HepG2 (cell line): ENCODE measurements at regions not wholly inside any gene's neighbourhood (a gene's known extent, or its start where the extent isn't known, plus 50 kb on each side); places are given as distances from the start of the nearest gene placed in this dataset.

Experiments used
- ATAC-seq: fragments of 200-7000 bp; cut with Tn5 transposase; 3 replicates; pipeline ENCODE4 v1.9.1; 2020; ENCODE audit warnings: mild to moderate bottlenecking, moderate library complexity
- BruUV-seq: library from RNA; stranded (reverse); fragments of 400-500 nt; replicated peaks from 2 replicates; lab custom pipeline; 2021; lab: Mats Ljungman, UMichigan
- CTCF ChIA-PET: fragments of 300-600 bp; formaldehyde crosslinking; extraction: SDS; loops from one replicate; lab custom pipeline; 2021; ENCODE audit warnings: low total read pairs, inconsistent platforms, low intra/inter-chr PET ratio; lab: Yijun Ruan, JAX
- POLR2A ChIA-PET: fragments of 350-600 bp; sonication (Branson Sonifier 250); formaldehyde crosslinking; loops from one replicate; lab custom pipeline; 2020; ENCODE audit warnings: antibody characterized with exemption, inconsistent platforms; lab: Yijun Ruan, JAX
- DNase-seq: peaks from one replicate; pipeline ENCODE4 v3.0.0-alpha.2; 2015; ENCODE audit warnings: low spot score
- FAIRE-seq: peaks from 3 replicates; lab custom pipeline; 2011; peaks lifted over from hg19 to GRCh38; lab: Jason Lieb, UNC
- H2AFZ ChIP-seq: one replicate; pipeline ENCODE4 v1.6.1; 2011; ENCODE audit warnings: low read length, inconsistent platforms
- H3K27ac ChIP-seq: fragments of 300-600 bp; 3 replicates; pipeline ENCODE4 v1.8.0; 2011; ENCODE audit warnings: mixed run types, mild to moderate bottlenecking, mixed read lengths, low read length, inconsistent platforms; ENCODE audit not compliant: insufficient read depth; ENCODE audit errors: extremely low read length
- H3K27me3 ChIP-seq, 2 experiments: fragments of 200-600 bp in 1 of 2; 2 replicates in 1 of 2; 3 replicates in 1 of 2; pipeline versions ENCODE4 v1.6.0 to v1.8.0; 2011; ENCODE audit warnings: low read length in 2 of 2, mild to moderate bottlenecking in 2 of 2, moderate library complexity in 2 of 2, inconsistent platforms in 1 of 2; ENCODE audit not compliant: insufficient read depth in 2 of 2, control insufficient read depth in 1 of 2
- H3K36me3 ChIP-seq, 2 experiments: fragments of 200-600 bp in 1 of 2; replicated peaks in 1 of 2; 2 replicates in 1 of 2; 3 replicates in 1 of 2; pipeline versions ENCODE4 v1.5.1 to v1.8.0; 2011; ENCODE audit warnings: low read length in 2 of 2, inconsistent platforms in 1 of 2; ENCODE audit not compliant: insufficient read depth in 2 of 2, control insufficient read depth in 1 of 2
- H3K4me1 ChIP-seq: 2 replicates; pipeline ENCODE4 v1.5.1; 2012; ENCODE audit warnings: low read length, inconsistent platforms; ENCODE audit not compliant: insufficient read depth
- H3K4me2 ChIP-seq: 2 replicates; pipeline ENCODE4 v1.6.0; 2011; ENCODE audit warnings: low read depth, low read length, inconsistent platforms
- H3K4me3 ChIP-seq, 3 experiments: fragments of 200-600 bp in 1 of 3; sonication (generic), shearing (Covaris generic) in 1 of 3; replicated peaks in 1 of 3; 2 replicates each; pipeline ENCODE4 v1.5.1; 2011 to 2016; ENCODE audit warnings: low read length in 3 of 3, inconsistent platforms in 2 of 3, low read depth in 2 of 3, mild to moderate bottlenecking in 2 of 3, control low read depth in 1 of 3, mixed read lengths in 1 of 3; ENCODE audit not compliant: insufficient read depth in 1 of 3
- H3K79me2 ChIP-seq: one replicate; pipeline ENCODE4 v1.6.1; 2011; ENCODE audit warnings: low read length, inconsistent platforms; ENCODE audit not compliant: insufficient read depth
- H3K9ac ChIP-seq: 2 replicates; pipeline ENCODE4 v1.6.0; 2011; ENCODE audit warnings: mild to moderate bottlenecking, low read depth, low read length, inconsistent platforms; ENCODE audit not compliant: insufficient read depth
- H3K9me3 ChIP-seq: 2 replicates; pipeline ENCODE4 v1.5.1; 2012; ENCODE audit warnings: mild to moderate bottlenecking, low read length
- H4K20me1 ChIP-seq: 2 replicates; pipeline ENCODE4 v1.6.0; 2011; ENCODE audit warnings: inconsistent platforms, mild to moderate bottlenecking, low read length, moderate library complexity; ENCODE audit not compliant: insufficient read depth
- BCL3 ChIP-seq: sonication (generic); formaldehyde crosslinking; IDR thresholded peaks from 2 replicates; pipeline ENCODE4 v1.5.1; 2020; ENCODE audit warnings: mild to moderate bottlenecking, missing genetic modification reagents, moderate library complexity
- FUBP1 ChIP-seq: sonication (generic); formaldehyde crosslinking; IDR thresholded peaks from 2 replicates; pipeline ENCODE4 v1.5.1; 2020; ENCODE audit warnings: missing genetic modification reagents, mild to moderate bottlenecking, borderline replicate concordance
- GTF2F1 ChIP-seq: fragments of 150-350 bp; IDR thresholded peaks from 2 replicates; pipeline ENCODE4 v1.6.1; 2014; ENCODE audit warnings: low read length
- NCOA2 ChIP-seq: sonication (generic); formaldehyde crosslinking; IDR thresholded peaks from 2 replicates; pipeline ENCODE4 v1.8.0; 2022; ENCODE audit warnings: inconsistent platforms
- RERE ChIP-seq: IDR thresholded peaks from 2 replicates; pipeline ENCODE4 v1.6.1; 2016; ENCODE audit warnings: low read depth, missing genetic modification reagents, missing compliant biosample characterization
- THYN1 ChIP-seq: sonication (generic); formaldehyde crosslinking; IDR thresholded peaks from 2 replicates; pipeline ENCODE4 v1.8.1; 2023; ENCODE audit warnings: low read depth, mild to moderate bottlenecking, moderate library complexity, missing genetic modification reagents, borderline replicate concordance
- ZFP1 ChIP-seq: IDR thresholded peaks from 2 replicates; pipeline ENCODE4 v1.6.1; 2016
- ZMYM3 ChIP-seq: sonication (generic); formaldehyde crosslinking; IDR thresholded peaks from 2 replicates; pipeline ENCODE4 v1.5.1; 2020; ENCODE audit warnings: mild to moderate bottlenecking, missing genetic modification reagents
- WGBS: methylation state at CpG from one replicate; pipeline ENCODE4 v1.1.6; 2017; ENCODE audit warnings: low lambda C conversion rate; 5-methylcytosine and 5-hydroxymethylcytosine counted together
- in situ Hi-C: cut with HindIII; loops from 2 replicates; pipeline ENCODE4 v1.10.0; 2017; ENCODE audit warnings: low pct_unique_long_range_greater_than_20kb; ENCODE audit not compliant: extremely low pct_ligation_motif_present
- intact Hi-C: fragments of 100-400 bp; cut with micrococcal nuclease; formaldehyde crosslinking; loops from one replicate; pipeline ENCODE4 v1.10.0; 2022; ENCODE audit not compliant: unreplicated experiment
- TF ChIP-seq, protein P1 (sequence below): sonication (generic); formaldehyde crosslinking; IDR thresholded peaks from 2 replicates; pipeline ENCODE4 v1.4.0; 2020; ENCODE audit warnings: mild to moderate bottlenecking, missing genetic modification reagents

GRCh38 chr13:84843368-84843767 lies 955.9 kb downstream of the SLITRK6 start:
- ATAC-seq, result no peak
- H3K9ac ChIP-seq, result no peak overlapping the region
- 0% methylated on average over 1 of the region's 1 CpG for WGBS
- no peak overlapping the region for H3K27ac ChIP-seq
- ChIA-PET POLR2A (no interaction called here), CTCF (no interaction called here)
- H3K4me2 ChIP-seq, result no peak overlapping the region
- H3K27me3 ChIP-seq, result no peaks in the 10 kb centered on the region
- no peak overlapping the region for H3K4me3 ChIP-seq
- H3K79me2 ChIP-seq, result no peaks in the 10 kb centered on the region
- BruUV-seq, result no TSS peak
- in situ Hi-C loops, result no loop called here
- no peaks in the 10 kb centered on the region for H4K20me1 ChIP-seq
- no peaks in the 10 kb centered on the region for H3K9me3 ChIP-seq
- no peak for DNase-seq
- intact Hi-C loops, result loop anchor here (5.0 kb wide), 1 partner anchor 964 kb away; no protein-coding TSS in a partner anchor
- no peaks in the 10 kb centered on the region for H3K4me1 ChIP-seq
- no peak overlapping the region for H2AFZ ChIP-seq
- no peaks in the 10 kb centered on the region for H3K36me3 ChIP-seq
- no peak for FAIRE-seq
- TF ChIP-seq FUBP1 (no peak), GTF2F1 (no peak), THYN1 (CRISPR knock-in tag) (no peak), RERE (no peak), NCOA2 (CRISPR knock-in tag) (no peak), BCL3 (CRISPR knock-in tag) (no peak), ZMYM3 (CRISPR knock-in tag) (no peak), ZFP1 (no peak)
- TF ChIP-seq, protein P1, sequence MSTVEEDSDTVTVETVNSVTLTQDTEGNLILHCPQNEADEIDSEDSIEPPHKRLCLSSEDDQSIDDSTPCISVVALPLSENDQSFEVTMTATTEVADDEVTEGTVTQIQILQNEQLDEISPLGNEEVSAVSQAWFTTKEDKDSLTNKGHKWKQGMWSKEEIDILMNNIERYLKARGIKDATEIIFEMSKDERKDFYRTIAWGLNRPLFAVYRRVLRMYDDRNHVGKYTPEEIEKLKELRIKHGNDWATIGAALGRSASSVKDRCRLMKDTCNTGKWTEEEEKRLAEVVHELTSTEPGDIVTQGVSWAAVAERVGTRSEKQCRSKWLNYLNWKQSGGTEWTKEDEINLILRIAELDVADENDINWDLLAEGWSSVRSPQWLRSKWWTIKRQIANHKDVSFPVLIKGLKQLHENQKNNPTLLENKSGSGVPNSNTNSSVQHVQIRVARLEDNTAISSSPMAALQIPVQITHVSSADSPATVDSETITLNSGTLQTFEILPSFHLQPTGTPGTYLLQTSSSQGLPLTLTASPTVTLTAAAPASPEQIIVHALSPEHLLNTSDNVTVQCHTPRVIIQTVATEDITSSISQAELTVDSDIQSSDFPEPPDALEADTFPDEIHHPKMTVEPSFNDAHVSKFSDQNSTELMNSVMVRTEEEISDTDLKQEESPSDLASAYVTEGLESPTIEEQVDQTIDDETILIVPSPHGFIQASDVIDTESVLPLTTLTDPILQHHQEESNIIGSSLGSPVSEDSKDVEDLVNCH (CRISPR knock-in tag), result no peak
